H4 (cell line): ENCODE measurements at regions not wholly inside any gene's neighbourhood (a gene's known extent, or its start where the extent isn't known, plus 50 kb on each side); places are given as distances from the start of the nearest gene placed in this dataset.
"Not testable (repeated sequence)": the region's sequence is repeated elsewhere in the genome, so short reads cannot be mapped to it uniquely, and the experiment has no call there.

Experiments used
- DNase-seq: peaks from one replicate; pipeline ENCODE4 v3.0.0-alpha.2; 2015; ENCODE audit warnings: low spot score

GRCh38 chr3:160047876-160048275, 59.2 kb downstream of the IL12A start:
- DNase-seq: no peak

DNA sequence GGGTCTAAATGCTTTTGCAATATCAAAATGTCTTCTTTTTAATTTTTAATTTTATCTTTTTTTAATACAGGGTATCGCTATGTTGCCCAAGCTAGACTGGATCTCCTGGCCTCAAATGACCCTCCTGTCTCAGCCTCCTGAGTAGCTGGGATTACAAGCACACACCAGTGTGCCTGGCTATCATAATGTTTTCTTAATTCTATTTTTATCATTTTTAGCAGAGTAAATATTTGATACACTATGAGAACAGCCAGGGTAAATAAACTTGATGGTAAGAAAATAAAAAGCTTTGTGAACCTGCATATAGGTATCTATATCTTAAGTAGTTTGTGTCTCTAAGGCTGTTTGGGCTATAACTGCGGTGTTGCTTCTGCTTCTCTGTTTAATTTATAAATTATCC, 60.4 kb downstream of the IL12A start:
- DNase-seq: no peak

- no peak for DNase-seq
These were observed 60.9 kb downstream of the IL12A start for GRCh38 chr3:160049565-160049964.

DNA sequence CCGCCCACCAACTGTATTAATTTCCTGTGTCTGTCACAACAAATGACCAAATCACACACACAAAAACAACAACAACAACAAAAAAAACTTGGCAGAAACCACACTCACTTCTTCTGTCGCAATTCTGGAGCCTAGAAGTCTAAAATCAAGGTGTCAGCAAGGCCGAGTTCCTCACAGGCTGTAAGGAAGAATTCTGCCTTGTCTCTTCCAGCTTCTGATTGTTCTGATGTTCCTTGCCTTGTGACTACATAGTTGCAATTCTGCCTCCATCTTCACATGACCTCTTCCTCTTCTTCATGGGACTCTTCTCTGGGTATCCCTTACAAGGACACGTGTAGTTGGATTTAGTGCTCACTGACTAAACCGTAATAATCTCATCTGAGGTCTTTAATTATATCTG, 61.4 kb downstream of the IL12A start:
- no peak for DNase-seq

GRCh38 chr3:160052385-160053047, 63.9 kb downstream of the IL12A start:
- no peak for DNase-seq

DNA sequence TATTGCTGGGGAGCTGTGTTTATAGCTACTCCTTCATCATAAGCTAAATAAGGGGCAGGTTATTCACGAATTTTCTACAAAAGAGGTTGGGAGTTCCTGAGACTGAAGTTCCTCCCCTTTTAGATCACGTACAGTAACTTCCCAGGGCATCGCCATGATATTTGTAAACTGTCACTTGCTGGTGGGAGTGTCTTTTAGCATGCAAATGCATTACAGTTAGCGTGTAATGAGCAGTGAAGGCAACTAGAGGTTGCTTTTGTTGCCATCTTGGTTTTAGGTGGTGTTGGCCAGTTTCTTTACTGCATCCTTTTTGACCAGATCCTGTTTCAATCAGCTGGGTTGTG, 64.4 kb downstream of the IL12A start:
- DNase-seq: no peak

DNA sequence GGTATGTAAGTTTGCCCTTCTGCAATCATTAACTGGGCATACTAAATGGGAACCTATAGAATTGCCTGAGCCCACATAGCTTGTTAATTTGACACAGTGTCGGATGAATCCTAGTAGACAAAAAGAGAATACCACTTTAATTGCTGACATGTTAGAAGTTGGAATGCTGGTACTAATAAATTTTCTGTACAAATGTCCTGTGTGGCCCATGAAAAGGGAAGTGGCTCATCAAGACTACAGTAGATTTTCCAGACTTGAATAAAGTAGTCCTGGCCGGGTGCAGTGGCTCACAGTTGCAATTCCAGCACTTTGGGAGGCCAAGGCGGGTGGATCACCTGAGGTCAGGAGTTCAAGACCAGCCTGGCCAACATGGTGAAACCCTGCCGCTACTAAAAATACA, 66.2 kb downstream of the IL12A start:
- DNase-seq: not testable (repeated sequence)

- no peak for DNase-seq
These were observed 67.0 kb downstream of the IL12A start for GRCh38 chr3:160055659-160056058.

- no peak for DNase-seq
These were observed 68.7 kb downstream of the IL12A start for GRCh38 chr3:160057331-160057730.

DNA sequence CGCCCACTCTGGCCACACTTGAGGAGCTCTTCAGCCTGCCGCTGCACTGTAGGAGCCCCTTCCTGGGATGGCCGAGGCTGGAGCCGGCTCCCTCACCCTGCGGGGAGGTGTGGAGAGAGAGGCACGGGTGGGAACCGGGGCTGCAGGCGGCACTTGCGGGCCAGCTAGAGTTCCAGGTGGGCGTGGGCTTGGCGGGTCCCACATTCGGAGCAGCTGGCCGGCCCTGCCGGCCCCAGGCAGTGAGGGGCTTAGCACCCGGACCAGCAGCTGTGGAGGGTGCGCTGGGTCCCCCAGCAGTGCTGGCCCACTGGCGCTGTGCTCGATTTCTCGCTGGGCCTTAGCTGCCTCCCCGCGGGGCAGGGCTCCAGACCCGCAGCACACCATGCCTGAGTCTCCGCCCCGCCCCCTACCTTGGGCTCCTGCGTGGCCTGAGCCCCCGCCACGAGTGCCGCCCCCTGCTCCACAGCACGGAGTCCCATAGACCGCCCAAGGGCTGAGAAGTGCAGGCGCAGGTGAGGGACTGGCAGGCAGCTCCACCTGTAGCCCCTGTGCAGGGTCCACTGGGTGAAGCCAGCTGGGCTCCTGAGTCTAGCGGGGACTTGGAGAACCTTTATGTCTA, 71.9 kb downstream of the IL12A start:
- no peak for DNase-seq

GRCh38 chr3:160061525-160061924, 72.9 kb downstream of the IL12A start:
- no peak for DNase-seq

GRCh38 chr3:160065282-160065681, 76.6 kb downstream of the IL12A start:
- DNase-seq: no peak

- no peak for DNase-seq
These were observed 77.2 kb downstream of the IL12A start for GRCh38 chr3:160065786-160066185.

GRCh38 chr3:160069986-160070385, 81.4 kb downstream of the IL12A start:
- no peak for DNase-seq

GRCh38 chr3:160076519-160076918, 87.9 kb downstream of the IL12A start:
- no peak for DNase-seq

DNA sequence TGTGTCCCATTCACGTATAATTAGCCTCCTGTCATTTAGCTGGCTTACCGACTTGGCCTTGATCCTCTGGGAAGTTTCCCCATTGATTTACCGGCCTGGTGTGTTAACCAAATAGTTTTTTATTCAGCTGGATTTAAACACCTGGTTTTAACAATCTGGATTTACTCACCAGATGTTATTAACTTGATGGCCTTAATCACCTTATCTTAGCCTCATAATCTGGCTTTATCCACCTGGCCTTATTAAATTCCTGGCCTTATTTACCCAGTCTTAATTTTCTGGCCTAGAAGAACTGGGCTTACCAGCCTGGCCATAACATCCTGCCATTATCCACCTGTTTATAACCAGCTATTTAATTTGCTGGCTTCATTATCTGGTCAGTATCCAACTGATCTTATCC, 89.9 kb downstream of the IL12A start:
- DNase-seq: no peak

DNA sequence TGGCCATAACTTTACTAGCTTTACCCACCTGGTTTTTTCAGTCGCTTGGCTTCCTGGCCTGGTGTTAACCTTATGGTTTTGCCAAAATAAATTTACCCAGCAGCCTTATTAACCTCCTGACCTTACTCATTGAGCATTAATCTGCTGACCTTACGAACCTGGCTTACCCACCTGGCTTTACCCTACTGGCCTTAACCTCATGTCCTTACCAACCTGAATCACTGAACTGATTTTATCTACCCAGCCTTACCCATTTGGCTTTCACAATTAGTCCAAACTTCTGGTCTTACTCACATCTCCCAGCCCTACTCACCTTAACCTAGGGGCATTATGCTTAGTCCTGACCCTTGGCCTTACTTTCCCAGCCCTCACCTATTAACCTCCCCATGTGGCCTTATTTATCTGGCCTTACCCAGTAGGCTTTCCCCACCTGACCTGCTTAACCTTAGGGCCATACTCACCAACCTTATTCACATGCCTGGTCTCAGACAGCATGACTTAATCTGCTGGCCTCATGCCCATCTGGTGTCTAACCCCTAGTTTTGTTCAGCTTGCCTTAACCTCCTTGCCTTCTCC, 93.4 kb downstream of the IL12A start:
- no peak for DNase-seq

GRCh38 chr3:160084998-160085397, 96.4 kb downstream of the IL12A start:
- no peak for DNase-seq

DNA sequence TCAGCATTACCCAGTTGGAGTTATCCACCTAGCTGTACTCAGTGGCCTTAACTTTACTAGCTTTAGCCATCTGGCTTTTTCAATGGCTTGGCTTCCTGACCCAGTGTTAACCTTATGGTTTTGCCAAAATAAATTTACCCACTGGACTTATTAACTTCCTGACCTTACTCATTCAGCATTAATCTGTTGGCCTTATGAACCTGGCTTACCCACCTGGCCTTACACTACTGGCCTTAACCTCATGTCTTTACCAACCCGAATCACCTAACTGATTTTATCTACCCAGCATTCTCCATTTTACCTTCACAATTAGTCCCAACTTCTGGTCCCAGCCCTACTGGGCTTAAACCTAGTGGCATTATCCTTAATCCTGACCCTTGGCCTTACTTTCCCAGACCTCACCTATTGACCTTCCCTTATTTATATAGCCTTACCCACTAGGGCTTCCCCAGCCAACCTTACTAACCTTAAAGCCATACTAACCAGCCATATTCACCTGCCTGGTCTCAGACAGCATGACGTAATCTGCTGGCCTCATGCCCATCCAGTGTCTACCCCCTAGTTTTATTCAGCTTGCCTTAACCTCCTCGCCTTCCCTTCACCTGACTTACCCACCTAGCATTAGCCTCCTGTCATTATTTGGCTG, 100.0 kb downstream of the IL12A start:
- DNase-seq: no peak

- DNase-seq: no peak
These were observed 102.0 kb downstream of the IL12A start for GRCh38 chr3:160090653-160091052.

- DNase-seq: no peak
These were observed 102.8 kb downstream of the IL12A start for GRCh38 chr3:160091441-160091840.

- DNase-seq: no peak
These were observed 104.1 kb downstream of the IL12A start for GRCh38 chr3:160092760-160093159.

DNA sequence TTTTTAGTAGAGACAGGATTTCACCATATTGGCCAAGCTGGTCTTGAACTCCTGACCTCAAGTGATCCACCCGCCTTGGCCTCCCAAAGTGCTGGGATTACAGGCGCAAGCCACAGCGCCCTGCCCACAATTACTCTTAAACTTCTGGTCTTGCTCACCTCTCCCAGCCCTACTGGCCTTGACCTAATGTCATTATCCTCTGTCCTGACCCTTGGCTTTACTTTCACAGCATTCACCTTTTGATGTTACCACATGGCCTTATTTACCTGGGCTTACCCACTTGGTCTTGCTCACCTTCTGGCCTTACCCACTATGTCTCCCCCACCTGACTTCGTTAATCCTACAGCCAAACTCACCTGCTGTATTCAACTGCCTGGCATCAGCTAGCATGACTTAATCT, 105.9 kb downstream of the IL12A start:
- no peak for DNase-seq
